Heart right ventricle (tissue), 16 donors: ENCODE measurements at regions not wholly inside any gene's neighbourhood (a gene's known extent, or its start where the extent isn't known, plus 50 kb on each side); places are given as distances from the start of the nearest gene placed in this dataset.

Source experiments
- ATAC-seq, 8 donors: fragments of 200-7000 bp; cut with Tn5 transposase; one replicate each; pipeline ENCODE4 v1.9.1; 2020; ENCODE audit warnings: mild to moderate bottlenecking in 8 of 8, moderate library complexity in 8 of 8, moderate number of reproducible peaks in 1 of 8
- DNase-seq, 2 donors: peaks; one replicate each; pipeline ENCODE4 v3.0.0-alpha.2; 2020
- H3K27ac ChIP-seq, 10 donors: fragments of 200-600 bp; sonication (generic) in 2 of 10; one replicate each; pipeline versions ENCODE4 v1.5.0 to v1.8.0; 2020 to 2022; ENCODE audit warnings: mild to moderate bottlenecking in 3 of 10
- H3K27me3 ChIP-seq, 7 donors: fragments of 200-600 bp; one replicate each; pipeline ENCODE4 v1.8.0; 2021 to 2022; ENCODE audit warnings: mild to moderate bottlenecking in 2 of 7
- H3K36me3 ChIP-seq, 9 donors: fragments of 200-600 bp; sonication (generic) in 1 of 9; one replicate each; pipeline versions ENCODE4 v1.5.0 to v1.8.0; 2020 to 2022; ENCODE audit warnings: mild to moderate bottlenecking in 2 of 9
- H3K4me1 ChIP-seq, 9 donors: fragments of 200-600 bp; sonication (generic) in 1 of 9; one replicate each; pipeline versions ENCODE4 v1.5.0 to v1.8.0; 2020 to 2022; ENCODE audit warnings: mild to moderate bottlenecking in 4 of 9
- H3K4me3 ChIP-seq, 10 donors: fragments of 200-600 bp; sonication (generic) in 2 of 10; one replicate each; pipeline versions ENCODE4 v1.5.0 to v1.8.0; 2020 to 2022; ENCODE audit warnings: mild to moderate bottlenecking in 7 of 10, moderate library complexity in 2 of 10
- H3K9me3 ChIP-seq, 11 donors: fragments of 200-600 bp in 10 of 11; sonication (generic) in 2 of 11; one replicate each; pipeline versions ENCODE4 v1.5.0 to v1.8.0; 2013 to 2022; ENCODE audit warnings: mild to moderate bottlenecking in 2 of 11, control low read depth in 1 of 11, moderate library complexity in 1 of 11
- WGBS, 2 donors: extraction: QIAGEN DNeasy Blood & Tissue Kit; methylation state at CpG; one replicate each; pipeline ENCODE4 v1.1.7; 2013; ENCODE audit warnings: inconsistent platforms in 1 of 2; 5-methylcytosine and 5-hydroxymethylcytosine counted together
- intact Hi-C, 10 donors: fragments of 100-400 bp; cut with DNase I; formaldehyde crosslinking; loops; one replicate each; pipeline versions ENCODE4 v1.11.1 to v1.14.2; 2022
- TF ChIP-seq, protein P1 (sequence below), 9 donors: fragments of 200-600 bp; sonication (generic) in 2 of 9; IDR thresholded peaks; one replicate each; pipeline versions ENCODE4 v1.5.0 to v1.8.0; 2021 to 2022; ENCODE audit warnings: antibody characterized with exemption in 9 of 9, mild to moderate bottlenecking in 5 of 9, moderate library complexity in 1 of 9
- donor health status: Arrhythmogenic right ventricular cardiomyopathy.
- donor health status: ischemic (EF 13 %, LVEDD 7.1; RV severe dilation, severe dysfunction).
- donor health status: healthy with polysubstance abuse.
- donor health status: DM: no; HTN: yes; CAD: no.
- donor health status: DM: no; HTN: no; CAD: no.
- donor health status: ischemic (EF 25% LVEDD 6.9; RV normal size, moderate dysfunction).
- donor health status: ischemic (EF 25% LVEDD 5.7; RV mildly dilated, moderate dysfunction).
- donor health status: healthy.
- donor health status: DM: yes; HTN: yes; CAD: no.
- donor health status: Ischemic cardiomyopathy.
- donor health status: ischemic (EF 35%, LVEDD 5.7; RV mildly dilated, moderate dysfunction).
- donor health status: nonischemic (EF 11% LVEDD 7.7; RV severe dilation, severe dysfunction).
- donor health status: DM: yes; HTN: yes; CAD: no.
- donor health status: PGD.
- donor health status: ischemic (EF 29% LVEDD 5.4; RV normal size, mild dysfunction).
- donor health status: nonischemic (EF 23%, LVEDD 6.1; RV moderate dilation, normal function).

GRCh38 chr18:1995041-1995612, 576.2 kb downstream of the METTL4 start:
- no peak overlapping the region for H3K4me3 ChIP-seq
- H3K9me3 ChIP-seq, result no peaks in the 10 kb centered on the region
- WGBS, 2 donors, result 70 to 88% methylated on average over 1 of the region's 1 CpG
- TF ChIP-seq, protein P1, sequence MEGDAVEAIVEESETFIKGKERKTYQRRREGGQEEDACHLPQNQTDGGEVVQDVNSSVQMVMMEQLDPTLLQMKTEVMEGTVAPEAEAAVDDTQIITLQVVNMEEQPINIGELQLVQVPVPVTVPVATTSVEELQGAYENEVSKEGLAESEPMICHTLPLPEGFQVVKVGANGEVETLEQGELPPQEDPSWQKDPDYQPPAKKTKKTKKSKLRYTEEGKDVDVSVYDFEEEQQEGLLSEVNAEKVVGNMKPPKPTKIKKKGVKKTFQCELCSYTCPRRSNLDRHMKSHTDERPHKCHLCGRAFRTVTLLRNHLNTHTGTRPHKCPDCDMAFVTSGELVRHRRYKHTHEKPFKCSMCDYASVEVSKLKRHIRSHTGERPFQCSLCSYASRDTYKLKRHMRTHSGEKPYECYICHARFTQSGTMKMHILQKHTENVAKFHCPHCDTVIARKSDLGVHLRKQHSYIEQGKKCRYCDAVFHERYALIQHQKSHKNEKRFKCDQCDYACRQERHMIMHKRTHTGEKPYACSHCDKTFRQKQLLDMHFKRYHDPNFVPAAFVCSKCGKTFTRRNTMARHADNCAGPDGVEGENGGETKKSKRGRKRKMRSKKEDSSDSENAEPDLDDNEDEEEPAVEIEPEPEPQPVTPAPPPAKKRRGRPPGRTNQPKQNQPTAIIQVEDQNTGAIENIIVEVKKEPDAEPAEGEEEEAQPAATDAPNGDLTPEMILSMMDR (IDR thresholded peaks at IDR 0.05), result no peak
- no peak overlapping the region for H3K27ac ChIP-seq
- intact Hi-C loops, result no loop called here
- H3K36me3 ChIP-seq, result no peaks in the 10 kb centered on the region
- no peak for ATAC-seq
- no peaks in the 10 kb centered on the region for H3K27me3 ChIP-seq
- no peaks in the 10 kb centered on the region for H3K4me1 ChIP-seq
- no peak for DNase-seq

DNA sequence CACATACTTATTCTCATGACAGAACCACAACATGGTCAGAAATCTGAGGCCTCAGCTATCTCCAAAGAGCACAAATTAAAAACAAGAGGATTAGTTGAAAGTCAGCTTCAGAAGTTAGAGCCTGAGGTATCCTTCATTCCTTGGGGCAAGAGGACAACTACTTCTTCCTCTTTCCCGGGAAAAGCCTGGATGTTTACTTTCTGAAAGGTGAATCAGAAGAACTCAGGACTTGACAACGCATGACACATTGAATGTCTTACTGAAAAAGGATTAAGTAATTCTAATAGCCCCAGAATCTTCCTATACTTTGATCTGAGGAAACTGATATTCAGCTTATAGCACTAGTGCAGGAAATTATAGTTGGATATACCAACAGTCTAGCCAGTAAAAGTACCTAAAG, 573.2 kb downstream of the METTL4 start:
- TF ChIP-seq, protein P1 (IDR thresholded peaks at IDR 0.05), result no peak
- Histone ChIP-seq H3K27me3 (no peaks in the 10 kb centered on the region), H3K27ac (no peak overlapping the region), H3K9me3 (no peaks in the 10 kb centered on the region), H3K36me3 (no peaks in the 10 kb centered on the region), H3K4me1 (peaks cover 0 to 2% (median 0%) of the 10 kb centered on the region in 9 donors), H3K4me3 (no peak overlapping the region)
- WGBS, 2 donors, result 84 to 88% methylated on average over 2 of the region's 2 CpGs
- ATAC-seq (no peak), DNase-seq (no peak)
- intact Hi-C loops, result no loop called here

DNA sequence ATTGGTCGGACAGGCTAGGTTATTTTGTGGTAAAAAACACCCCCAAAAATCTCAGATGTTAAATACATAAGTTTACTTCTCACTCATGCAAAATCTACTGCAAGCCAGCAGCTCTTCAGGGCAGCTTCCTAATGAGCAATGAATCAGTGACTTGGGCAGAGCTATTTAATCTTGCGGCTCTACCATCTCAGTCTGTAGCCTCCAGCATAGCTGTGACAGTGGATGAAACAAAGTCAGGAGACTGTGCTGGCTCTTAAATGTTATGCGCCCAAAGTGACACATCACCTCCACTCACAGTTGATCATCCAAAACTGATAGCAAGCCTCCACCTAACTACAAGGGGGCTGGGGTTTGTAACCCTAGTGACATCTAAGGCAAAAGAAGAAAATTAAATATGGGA, 571.9 kb downstream of the METTL4 start:
- 89 to 95% methylated on average over 3 of the region's 3 CpGs for WGBS, 2 donors
- TF ChIP-seq, protein P1 (IDR thresholded peaks at IDR 0.05), result no peak
- no peaks in the 10 kb centered on the region for H3K9me3 ChIP-seq
- peaks cover 0 to 2% (median 0%) of the 10 kb centered on the region in 9 donors for H3K4me1 ChIP-seq
- intact Hi-C loops, result no loop called here
- DNase-seq, result no peak
- no peak overlapping the region for H3K4me3 ChIP-seq
- H3K36me3 ChIP-seq, result no peaks in the 10 kb centered on the region
- ATAC-seq, result no peak
- H3K27ac ChIP-seq, result no peak overlapping the region
- H3K27me3 ChIP-seq, result no peaks in the 10 kb centered on the region

- Histone ChIP-seq H3K27ac (peak overlapping the region in 2 of 10 donors; percentile 1 to 11), H3K4me1 (peaks cover 0 to 2% (median 0%) of the 10 kb centered on the region in 9 donors), H3K9me3 (no peaks in the 10 kb centered on the region), H3K27me3 (no peaks in the 10 kb centered on the region), H3K4me3 (no peak overlapping the region), H3K36me3 (no peaks in the 10 kb centered on the region)
- intact Hi-C loops, result no loop called here
- DNase-seq, result no peak
- 48 to 64% methylated on average over 2 of the region's 2 CpGs for WGBS, 2 donors
- peak in 6 of 8 donors; percentile 44 to 83 (median 69) for ATAC-seq
- TF ChIP-seq, protein P1 (IDR thresholded peaks at IDR 0.05), result no peak
Observed at GRCh38 chr18:2002151-2002550, 569.2 kb downstream of the METTL4 start.
